Liver (tissue), 3 donors: ENCODE measurements at regions not wholly inside any gene's neighbourhood (a gene's known extent, or its start where the extent isn't known, plus 50 kb on each side); places are given as distances from the start of the nearest gene placed in this dataset.

Experiments used
- YY1 ChIP-seq: IDR thresholded peaks from 2 replicates; pipeline ENCODE4 v1.6.1; 2016; ENCODE audit warnings: antibody characterized with exemption, mild to moderate bottlenecking
- TF ChIP-seq, protein P1 (sequence below): IDR thresholded peaks from 2 replicates; pipeline ENCODE4 v1.6.1; 2016; ENCODE audit warnings: antibody characterized with exemption, mild to moderate bottlenecking
- TF ChIP-seq, protein P2 (sequence below): IDR thresholded peaks from 2 replicates; pipeline ENCODE4 v1.6.1; 2016; ENCODE audit warnings: antibody characterized with exemption
- TF ChIP-seq, protein P3 (sequence below): fragments of 150-350 bp; IDR thresholded peaks from 2 replicates; pipeline ENCODE4 v1.5.1; 2017; ENCODE audit warnings: improper control_type of control experiment, low read depth, low read length; ENCODE audit not compliant: missing input control
- donor health status: healthy.
- donor health status: healthy.

DNA sequence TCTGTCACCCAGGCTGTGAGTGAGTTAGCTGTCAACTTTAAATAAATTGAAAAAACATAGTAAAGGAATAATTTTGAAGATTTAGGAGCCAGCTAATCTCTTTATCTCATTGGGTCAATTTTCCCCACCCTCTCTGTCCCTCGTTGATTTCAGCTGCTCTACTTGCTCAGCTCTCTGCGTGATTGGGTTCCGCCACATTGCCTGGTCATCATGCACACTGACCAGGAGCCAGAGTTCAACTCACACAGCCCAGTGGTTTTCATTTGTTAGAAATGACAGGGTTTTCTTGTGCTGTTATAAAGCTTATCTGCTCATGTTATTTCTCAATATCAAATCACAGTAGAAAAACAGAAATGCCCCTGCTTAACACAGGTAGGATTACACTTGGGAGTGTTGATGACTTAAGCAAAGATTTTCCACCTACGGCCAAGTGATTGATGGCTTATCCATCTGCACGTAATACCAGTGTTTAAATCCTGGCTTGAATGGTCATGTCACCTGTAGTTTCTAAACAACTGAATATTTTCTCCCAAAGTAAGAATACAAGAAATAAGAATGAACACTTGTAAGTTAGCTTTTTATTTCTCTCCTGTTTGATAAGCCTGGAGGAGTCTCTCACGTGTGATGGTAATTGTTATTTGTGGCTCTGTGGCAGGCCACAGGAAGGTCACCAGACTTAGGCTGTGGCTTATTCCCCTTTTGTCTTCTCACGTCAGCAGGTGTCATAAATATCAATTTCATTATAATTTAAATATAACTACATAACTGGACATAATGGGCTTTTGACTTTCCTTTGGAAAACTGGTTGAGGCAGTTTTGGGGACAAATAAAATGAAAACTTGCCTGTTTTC is 367.2 kb upstream of the DDHD1 start:
- TF ChIP-seq, protein P1, sequence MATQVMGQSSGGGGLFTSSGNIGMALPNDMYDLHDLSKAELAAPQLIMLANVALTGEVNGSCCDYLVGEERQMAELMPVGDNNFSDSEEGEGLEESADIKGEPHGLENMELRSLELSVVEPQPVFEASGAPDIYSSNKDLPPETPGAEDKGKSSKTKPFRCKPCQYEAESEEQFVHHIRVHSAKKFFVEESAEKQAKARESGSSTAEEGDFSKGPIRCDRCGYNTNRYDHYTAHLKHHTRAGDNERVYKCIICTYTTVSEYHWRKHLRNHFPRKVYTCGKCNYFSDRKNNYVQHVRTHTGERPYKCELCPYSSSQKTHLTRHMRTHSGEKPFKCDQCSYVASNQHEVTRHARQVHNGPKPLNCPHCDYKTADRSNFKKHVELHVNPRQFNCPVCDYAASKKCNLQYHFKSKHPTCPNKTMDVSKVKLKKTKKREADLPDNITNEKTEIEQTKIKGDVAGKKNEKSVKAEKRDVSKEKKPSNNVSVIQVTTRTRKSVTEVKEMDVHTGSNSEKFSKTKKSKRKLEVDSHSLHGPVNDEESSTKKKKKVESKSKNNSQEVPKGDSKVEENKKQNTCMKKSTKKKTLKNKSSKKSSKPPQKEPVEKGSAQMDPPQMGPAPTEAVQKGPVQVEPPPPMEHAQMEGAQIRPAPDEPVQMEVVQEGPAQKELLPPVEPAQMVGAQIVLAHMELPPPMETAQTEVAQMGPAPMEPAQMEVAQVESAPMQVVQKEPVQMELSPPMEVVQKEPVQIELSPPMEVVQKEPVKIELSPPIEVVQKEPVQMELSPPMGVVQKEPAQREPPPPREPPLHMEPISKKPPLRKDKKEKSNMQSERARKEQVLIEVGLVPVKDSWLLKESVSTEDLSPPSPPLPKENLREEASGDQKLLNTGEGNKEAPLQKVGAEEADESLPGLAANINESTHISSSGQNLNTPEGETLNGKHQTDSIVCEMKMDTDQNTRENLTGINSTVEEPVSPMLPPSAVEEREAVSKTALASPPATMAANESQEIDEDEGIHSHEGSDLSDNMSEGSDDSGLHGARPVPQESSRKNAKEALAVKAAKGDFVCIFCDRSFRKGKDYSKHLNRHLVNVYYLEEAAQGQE: no peak
- TF ChIP-seq YY1: no peak
- TF ChIP-seq, protein P2, sequence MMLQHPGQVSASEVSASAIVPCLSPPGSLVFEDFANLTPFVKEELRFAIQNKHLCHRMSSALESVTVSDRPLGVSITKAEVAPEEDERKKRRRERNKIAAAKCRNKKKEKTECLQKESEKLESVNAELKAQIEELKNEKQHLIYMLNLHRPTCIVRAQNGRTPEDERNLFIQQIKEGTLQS: no peak
- TF ChIP-seq, protein P3, sequence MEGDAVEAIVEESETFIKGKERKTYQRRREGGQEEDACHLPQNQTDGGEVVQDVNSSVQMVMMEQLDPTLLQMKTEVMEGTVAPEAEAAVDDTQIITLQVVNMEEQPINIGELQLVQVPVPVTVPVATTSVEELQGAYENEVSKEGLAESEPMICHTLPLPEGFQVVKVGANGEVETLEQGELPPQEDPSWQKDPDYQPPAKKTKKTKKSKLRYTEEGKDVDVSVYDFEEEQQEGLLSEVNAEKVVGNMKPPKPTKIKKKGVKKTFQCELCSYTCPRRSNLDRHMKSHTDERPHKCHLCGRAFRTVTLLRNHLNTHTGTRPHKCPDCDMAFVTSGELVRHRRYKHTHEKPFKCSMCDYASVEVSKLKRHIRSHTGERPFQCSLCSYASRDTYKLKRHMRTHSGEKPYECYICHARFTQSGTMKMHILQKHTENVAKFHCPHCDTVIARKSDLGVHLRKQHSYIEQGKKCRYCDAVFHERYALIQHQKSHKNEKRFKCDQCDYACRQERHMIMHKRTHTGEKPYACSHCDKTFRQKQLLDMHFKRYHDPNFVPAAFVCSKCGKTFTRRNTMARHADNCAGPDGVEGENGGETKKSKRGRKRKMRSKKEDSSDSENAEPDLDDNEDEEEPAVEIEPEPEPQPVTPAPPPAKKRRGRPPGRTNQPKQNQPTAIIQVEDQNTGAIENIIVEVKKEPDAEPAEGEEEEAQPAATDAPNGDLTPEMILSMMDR: no peak
